HG02571 (cell line): ENCODE measurements at regions not wholly inside any gene's neighbourhood (a gene's known extent, or its start where the extent isn't known, plus 50 kb on each side); places are given as distances from the start of the nearest gene placed in this dataset.

Experiments
- ATAC-seq: cut with Tn5 transposase; IDR thresholded peaks from one replicate; pipeline ENCODE4 v1.9.1; 2021; ENCODE audit warnings: mild to moderate bottlenecking, moderate library complexity; ENCODE audit not compliant: unreplicated experiment

DNA sequence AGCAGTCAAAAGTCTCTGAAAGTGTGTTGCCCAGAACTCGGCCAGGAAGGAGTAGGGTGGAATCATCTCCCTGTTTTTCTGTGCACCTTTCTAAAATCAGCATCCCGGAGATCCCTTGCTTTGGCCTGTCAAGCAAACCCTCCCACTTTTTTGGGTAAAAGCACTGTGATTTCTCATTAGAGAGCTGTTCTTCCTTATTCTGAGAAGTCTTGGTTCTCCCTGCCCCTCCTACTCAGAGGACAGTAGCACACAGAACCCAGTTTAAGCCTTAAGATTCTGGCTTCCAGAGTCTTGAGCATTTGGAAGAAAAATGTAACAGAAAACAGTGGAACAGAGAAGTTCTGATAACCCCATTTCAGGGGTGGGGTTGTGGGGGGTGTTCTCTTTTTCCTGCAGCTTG lies 52.6 kb upstream of the KATNAL1 start:
- no peak for ATAC-seq

DNA sequence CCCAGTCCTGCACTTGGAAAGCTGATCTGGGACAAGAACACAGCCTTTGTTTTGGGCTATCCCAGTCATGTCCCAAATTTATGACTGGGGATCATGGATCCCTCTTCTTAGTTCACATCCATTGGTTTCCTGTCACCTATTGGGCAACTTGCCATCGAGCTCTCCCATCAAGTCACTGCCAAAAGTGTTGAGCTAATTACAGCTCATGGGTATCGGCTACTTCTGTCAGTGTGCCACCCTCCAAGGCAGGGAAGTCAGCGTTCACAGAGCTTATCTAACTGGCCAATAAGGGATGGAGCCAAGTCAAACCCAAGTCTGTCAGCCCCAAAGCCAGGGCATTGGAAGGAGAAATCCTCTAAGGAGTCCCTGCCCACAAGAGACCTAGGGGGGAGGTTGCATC lies 53.2 kb upstream of the KATNAL1 start:
- ATAC-seq = no peak

DNA sequence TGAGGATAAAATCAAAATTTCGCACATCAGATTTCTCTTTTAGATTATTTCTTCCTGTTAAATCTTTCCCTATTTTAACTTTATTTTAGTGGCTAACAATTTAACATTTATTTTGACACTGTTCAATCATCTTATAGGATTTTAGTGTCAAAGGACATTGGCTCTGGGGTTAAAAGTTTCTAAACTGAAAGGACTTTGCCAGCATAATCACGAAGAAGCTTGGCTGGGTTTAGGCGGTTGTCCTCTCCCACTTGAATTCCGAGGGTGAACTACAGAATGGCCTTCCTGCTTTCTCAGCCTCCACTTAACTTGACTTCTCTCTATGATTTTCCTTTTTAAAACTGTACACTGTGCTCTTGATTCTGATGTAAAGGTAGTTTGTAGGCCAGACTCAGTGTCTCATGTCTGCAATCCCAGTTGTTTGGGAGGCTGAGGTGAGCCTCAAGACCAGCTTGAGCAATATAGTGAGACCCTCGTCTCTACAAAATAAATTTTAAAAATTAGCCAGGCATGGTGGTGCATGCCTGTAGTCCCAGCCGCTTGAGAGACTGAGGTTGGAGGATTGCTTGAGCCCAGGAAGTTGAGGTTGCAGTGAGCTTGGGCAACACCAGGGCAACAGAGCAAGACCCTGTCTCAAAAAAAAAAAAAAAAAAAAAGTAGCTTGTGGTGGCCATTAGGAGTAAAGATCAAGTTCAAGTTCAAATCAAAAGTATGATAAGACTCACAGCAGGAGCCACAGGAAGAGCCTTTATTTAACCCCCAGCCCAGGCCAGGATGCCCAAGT lies 54.8 kb upstream of the KATNAL1 start:
- no peak for ATAC-seq

DNA sequence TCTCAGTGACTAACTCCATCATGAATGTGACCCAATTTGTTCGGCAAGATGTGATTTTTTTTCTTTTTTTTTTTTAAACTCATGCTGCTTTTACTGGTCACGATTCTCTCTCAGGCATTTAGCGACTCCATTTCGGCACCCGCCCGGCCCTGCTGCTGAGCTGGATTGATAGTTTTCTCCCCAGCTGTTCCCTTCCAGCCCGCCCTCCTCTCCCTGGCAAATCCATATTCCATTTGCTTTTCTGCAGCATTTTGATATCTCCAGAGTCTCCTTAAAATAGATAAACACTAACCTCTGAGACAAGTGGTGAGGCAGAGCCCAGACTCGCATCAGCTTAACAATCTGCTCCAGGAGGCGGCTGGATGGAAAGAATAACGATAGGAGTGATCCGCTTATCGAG lies 55.5 kb upstream of the KATNAL1 start:
- no peak for ATAC-seq

DNA sequence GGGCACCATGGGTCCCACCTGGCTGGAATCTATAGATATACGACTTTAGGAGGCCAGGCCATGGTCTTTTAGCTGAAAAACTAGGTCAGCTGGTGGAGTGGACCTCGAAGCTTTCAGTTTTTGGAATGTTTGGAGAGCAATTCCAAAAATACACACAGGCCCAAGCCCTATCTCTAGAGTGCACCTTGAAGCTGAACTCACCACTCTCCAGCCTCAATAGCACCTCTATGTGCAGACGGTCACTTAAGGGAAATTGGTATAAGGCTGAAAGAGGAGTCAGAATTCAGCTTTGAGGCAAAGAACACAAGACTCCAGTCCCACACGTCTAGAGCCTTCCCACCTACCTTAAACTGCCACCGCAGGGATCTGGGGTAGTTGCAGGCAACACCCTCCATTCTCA lies 56.4 kb upstream of the KATNAL1 start:
- ATAC-seq = no peak

DNA sequence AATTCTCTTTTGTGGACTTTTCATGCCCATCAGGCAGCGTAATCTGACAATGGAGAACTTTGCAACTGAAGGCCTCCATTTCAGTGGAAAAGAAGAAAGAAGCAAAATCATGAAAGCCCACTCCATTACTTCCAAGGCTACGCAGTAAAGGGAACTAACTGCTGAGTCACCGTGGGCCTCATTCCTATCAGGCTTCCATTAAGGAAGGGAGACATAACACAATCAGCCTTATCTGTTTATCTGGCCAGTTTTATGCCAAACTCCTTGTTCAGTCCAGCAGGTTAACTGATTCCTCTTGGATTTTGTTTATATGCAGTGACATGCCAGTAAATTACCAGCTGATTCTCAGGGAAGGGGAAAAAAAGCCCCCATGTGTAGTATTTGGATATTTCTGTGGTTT lies 56.8 kb upstream of the KATNAL1 start:
- no peak for ATAC-seq

- ATAC-seq = no peak
Measured at GRCh38 chr13:30364876-30365275, 57.4 kb upstream of the UBE2L5 start.

- ATAC-seq = no peak
Measured at GRCh38 chr13:30366088-30366487, 56.2 kb upstream of the UBE2L5 start.

DNA sequence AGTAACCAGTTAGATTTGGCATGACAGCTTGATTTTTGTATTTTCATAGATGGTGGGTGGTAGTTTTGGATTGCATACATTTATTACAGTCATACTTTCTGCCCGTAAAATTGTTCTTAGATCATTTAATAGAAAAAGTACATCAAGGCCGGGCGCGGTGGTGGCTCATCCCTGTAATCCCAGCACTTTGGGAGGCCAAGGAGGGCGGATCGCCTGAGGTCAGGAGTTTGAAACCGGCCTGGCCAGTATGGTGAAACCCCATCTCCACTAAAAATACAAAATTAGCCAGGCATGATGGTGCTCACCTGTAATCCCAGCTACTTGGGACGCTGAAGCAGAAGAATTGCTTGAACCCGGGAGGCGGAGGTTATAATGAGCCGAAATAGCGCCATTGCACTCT lies 55.0 kb upstream of the UBE2L5 start:
- ATAC-seq = no peak

DNA sequence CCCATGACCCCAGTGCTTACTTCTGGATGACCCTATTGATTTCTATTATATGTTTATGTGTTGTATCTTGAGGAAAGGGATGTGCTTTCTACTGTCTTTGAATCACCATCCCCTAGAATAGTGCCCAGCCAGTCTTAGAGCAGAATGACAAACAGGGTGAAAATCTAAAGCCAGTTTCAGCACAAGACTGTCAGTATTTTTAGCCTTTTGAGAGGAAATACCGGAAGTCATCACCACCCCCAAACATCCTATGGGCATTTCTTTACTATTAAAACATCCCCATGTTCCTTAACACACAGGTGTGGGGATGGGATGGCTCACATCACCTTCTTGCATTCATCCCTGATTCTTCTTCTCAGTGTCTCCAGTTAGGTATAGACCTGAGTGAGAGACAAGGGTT lies 52.1 kb upstream of the UBE2L5 start:
- ATAC-seq = no peak

DNA sequence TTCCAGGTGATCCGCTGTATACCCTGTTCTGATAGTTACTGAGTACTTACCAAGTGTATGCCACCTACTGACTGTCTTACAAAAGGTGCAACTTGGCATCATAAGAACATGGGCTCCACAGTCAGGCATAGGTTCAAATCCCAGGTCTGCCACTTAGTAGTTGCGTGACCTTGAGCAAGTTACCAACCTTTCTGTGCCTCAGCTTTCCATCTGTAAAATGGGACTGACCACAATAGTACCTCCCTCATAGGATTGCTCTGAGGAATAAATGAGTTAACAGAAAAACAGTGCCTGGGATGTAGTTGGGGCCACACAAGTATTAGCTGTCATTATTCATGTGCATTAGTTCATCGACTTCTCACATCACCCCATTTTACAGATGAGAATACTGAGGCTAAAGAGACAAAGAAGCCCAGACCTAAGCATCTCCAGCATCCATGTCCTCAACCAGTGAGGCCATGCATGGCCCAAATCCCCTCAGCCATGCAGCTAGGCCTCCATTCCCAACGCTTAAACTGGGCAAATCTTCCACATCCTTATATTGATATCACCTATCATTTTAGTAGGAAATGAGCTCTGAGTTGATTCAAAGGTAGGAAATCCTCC lies 51.3 kb upstream of the UBE2L5 start:
- ATAC-seq = no peak

DNA sequence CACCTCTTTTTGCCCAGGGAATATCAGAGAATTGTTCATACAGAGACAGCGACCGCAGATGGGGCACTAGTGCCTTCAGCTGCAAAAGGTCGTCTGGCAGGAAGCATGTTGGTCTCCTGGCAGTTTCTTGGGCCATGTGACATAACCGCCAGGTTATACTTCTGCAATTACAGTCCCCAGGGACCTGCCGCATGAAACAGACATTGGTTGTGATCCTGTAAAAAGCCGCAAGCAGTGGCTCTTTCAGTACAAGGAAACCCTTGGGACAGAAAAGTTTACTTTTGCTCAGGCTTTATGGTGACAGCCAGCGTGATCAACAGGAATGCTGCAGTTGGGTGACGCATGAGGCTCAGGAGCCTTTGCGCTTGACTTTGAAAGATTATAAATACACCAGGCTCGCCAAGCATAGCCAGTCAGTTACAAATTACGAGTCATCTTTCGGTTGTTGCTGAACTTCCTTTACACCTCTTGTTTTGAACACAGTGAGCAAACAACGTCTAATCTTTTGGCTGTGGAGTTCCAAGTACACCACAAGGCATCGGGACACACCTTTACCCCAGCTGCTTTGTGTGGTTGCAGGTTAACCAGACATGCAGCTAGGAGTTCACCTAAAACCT lies 50.5 kb upstream of the UBE2L5 start:
- ATAC-seq = peak; percentile 64
